Esophagus muscularis mucosa (tissue), 4 donors: ENCODE measurements at regions not wholly inside any gene's neighbourhood (a gene's known extent, or its start where the extent isn't known, plus 50 kb on each side); places are given as distances from the start of the nearest gene placed in this dataset.

Experiments used
- DNase-seq: peaks from one replicate; pipeline ENCODE4 v3.0.0-alpha.2; 2017; ENCODE audit errors: extremely low spot score
- H3K27ac ChIP-seq, 4 donors: fragments of 200-600 bp; sonication (generic); replicated peaks in 1 of 4; 1 replicate in 3 of 4; 2 replicates in 1 of 4; pipeline ENCODE4 v1.5.1; 2016 to 2019; ENCODE audit warnings: mild to moderate bottlenecking in 1 of 4
- H3K27me3 ChIP-seq, 4 donors: fragments of 200-600 bp; sonication (generic); one replicate each; pipeline versions ENCODE4 v1.5.1 to v1.6.0; 2016 to 2019
- H3K36me3 ChIP-seq, 4 donors: fragments of 200-600 bp; sonication (generic); one replicate each; pipeline ENCODE4 v1.5.1; 2016 to 2019
- H3K4me1 ChIP-seq, 4 donors: fragments of 200-600 bp; sonication (generic); one replicate each; pipeline ENCODE4 v1.5.1; 2016 to 2019
- H3K4me3 ChIP-seq, 4 donors: fragments of 200-600 bp; sonication (generic); 1 replicate in 2 of 4; 2 replicates in 2 of 4; pipeline ENCODE4 v1.5.1; 2016 to 2019; ENCODE audit warnings: mild to moderate bottlenecking in 4 of 4, moderate library complexity in 1 of 4
- H3K9me3 ChIP-seq, 4 donors: fragments of 200-600 bp; sonication (generic); 1 replicate in 3 of 4; 2 replicates in 1 of 4; pipeline ENCODE4 v1.5.1; 2016 to 2019
- CTCF ChIP-seq, 3 experiments: fragments of 200-600 bp in 2 of 3; fragments of 450-650 bp in 1 of 3; sonication (generic) in 2 of 3; IDR thresholded peaks; one replicate each; pipeline ENCODE4 v1.5.1; 2017 to 2019; ENCODE audit warnings: antibody characterized with exemption in 3 of 3, mild to moderate bottlenecking in 2 of 3, moderate library complexity in 1 of 3
- EP300 ChIP-seq: sonication (generic); formaldehyde crosslinking; IDR thresholded peaks from one replicate; pipeline ENCODE4 v1.6.1; 2017; ENCODE audit warnings: antibody characterized with exemption
- POLR2A ChIP-seq: fragments of 450-650 bp; IDR thresholded peaks from one replicate; pipeline ENCODE4 v1.6.1; 2017; ENCODE audit warnings: antibody characterized with exemption, moderate library complexity, mild to moderate bottlenecking, low read depth
- POLR2AphosphoS5 ChIP-seq, 2 donors: sonication (generic); formaldehyde crosslinking; IDR thresholded peaks; one replicate each; pipeline ENCODE4 v1.6.1; 2017; ENCODE audit warnings: antibody characterized with exemption in 2 of 2
- WGBS: methylation state at CpG from one replicate; pipeline ENCODE4 v1.1.5; 2018; 5-methylcytosine and 5-hydroxymethylcytosine counted together
- intact Hi-C: fragments of 100-400 bp; cut with DNase I; formaldehyde crosslinking; loops from one replicate; pipeline ENCODE4 v1.15.1; 2023

GRCh38 chr10:33665501-33665900 lies 331.0 kb upstream of the NRP1 start:
- DNase-seq: no peak
- peaks cover 3 to 18% (median 13%) of the 10 kb centered on the region in 4 donors for H3K4me1 ChIP-seq
- no peaks in the 10 kb centered on the region for H3K9me3 ChIP-seq
- no peak overlapping the region for H3K4me3 ChIP-seq
- intact Hi-C loops: no loop called here
- H3K36me3 ChIP-seq: no peaks in the 10 kb centered on the region
- TF ChIP-seq POLR2A (no peak), POLR2AphosphoS5 (IDR thresholded peaks at IDR 0.05) (no peak), CTCF (IDR thresholded peaks at IDR 0.05) (no peak), EP300 (no peak)
- H3K27me3 ChIP-seq: no peaks in the 10 kb centered on the region
- H3K27ac ChIP-seq: no peak overlapping the region

GRCh38 chr10:33664070-33664469 lies 329.6 kb upstream of the NRP1 start:
- Histone ChIP-seq H3K27me3 (no peaks in the 10 kb centered on the region), H3K4me3 (no peak overlapping the region), H3K9me3 (no peaks in the 10 kb centered on the region), H3K4me1 (peaks cover 3 to 18% (median 13%) of the 10 kb centered on the region in 4 donors), H3K27ac (no peak overlapping the region), H3K36me3 (no peaks in the 10 kb centered on the region)
- DNase-seq: no peak
- intact Hi-C loops: no loop called here
- no peak for TF ChIP-seq EP300
- TF ChIP-seq POLR2A: no peak
- WGBS: 91% methylated on average over 3 of the region's 3 CpGs

GRCh38 chr10:33661580-33662336 lies 327.3 kb upstream of the NRP1 start:
- peak; percentile 93 for DNase-seq
- H3K4me3 ChIP-seq: no peak overlapping the region
- no peaks in the 10 kb centered on the region for H3K9me3 ChIP-seq
- no peak for TF ChIP-seq EP300
- TF ChIP-seq POLR2AphosphoS5 (IDR thresholded peaks at IDR 0.05): no peak
- TF ChIP-seq POLR2A: no peak
- no peak for TF ChIP-seq CTCF (IDR thresholded peaks at IDR 0.05)
- WGBS: 54% methylated on average over 15 of the region's 15 CpGs
- no peaks in the 10 kb centered on the region for H3K36me3 ChIP-seq
- no peaks in the 10 kb centered on the region for H3K27me3 ChIP-seq
- intact Hi-C loops: no loop called here
- H3K27ac ChIP-seq: peak overlapping the region in 1 of 4 donors; percentile 51
- H3K4me1 ChIP-seq: peaks cover 3 to 18% (median 13%) of the 10 kb centered on the region in 4 donors

GRCh38 chr10:33660329-33660728 lies 325.9 kb upstream of the NRP1 start:
- TF ChIP-seq CTCF (IDR thresholded peaks at IDR 0.05): no peak
- TF ChIP-seq POLR2AphosphoS5 (IDR thresholded peaks at IDR 0.05): no peak
- no peak for TF ChIP-seq EP300
- TF ChIP-seq POLR2A: no peak
- no peak for DNase-seq
- no peaks in the 10 kb centered on the region for H3K36me3 ChIP-seq
- no peak overlapping the region for H3K4me3 ChIP-seq
- H3K27ac ChIP-seq: no peak overlapping the region
- H3K27me3 ChIP-seq: no peaks in the 10 kb centered on the region
- no peaks in the 10 kb centered on the region for H3K9me3 ChIP-seq
- intact Hi-C loops: no loop called here
- H3K4me1 ChIP-seq: peaks cover 3 to 18% (median 13%) of the 10 kb centered on the region in 4 donors
- 92% methylated on average over 10 of the region's 10 CpGs for WGBS

- 95% methylated on average over 3 of the region's 3 CpGs for WGBS
- TF ChIP-seq CTCF (IDR thresholded peaks at IDR 0.05) (no peak), EP300 (no peak), POLR2AphosphoS5 (IDR thresholded peaks at IDR 0.05) (no peak), POLR2A (no peak)
- no peaks in the 10 kb centered on the region for H3K36me3 ChIP-seq
- H3K9me3 ChIP-seq: peaks cover 0 to 2% (median 0%) of the 10 kb centered on the region in 4 donors
- no peak overlapping the region for H3K27ac ChIP-seq
- intact Hi-C loops: no loop called here
- no peaks in the 10 kb centered on the region for H3K27me3 ChIP-seq
- peaks cover 3 to 13% (median 7%) of the 10 kb centered on the region in 4 donors for H3K4me1 ChIP-seq
- no peak for DNase-seq
- H3K4me3 ChIP-seq: no peak overlapping the region
Observed at GRCh38 chr10:33657913-33658312, 323.4 kb upstream of the NRP1 start.
